ENCODE measurements at regions not wholly inside any gene's neighbourhood (a gene's known extent, or its start where the extent isn't known, plus 50 kb on each side); places are given as distances from the start of the nearest gene placed in this dataset.

DNA sequence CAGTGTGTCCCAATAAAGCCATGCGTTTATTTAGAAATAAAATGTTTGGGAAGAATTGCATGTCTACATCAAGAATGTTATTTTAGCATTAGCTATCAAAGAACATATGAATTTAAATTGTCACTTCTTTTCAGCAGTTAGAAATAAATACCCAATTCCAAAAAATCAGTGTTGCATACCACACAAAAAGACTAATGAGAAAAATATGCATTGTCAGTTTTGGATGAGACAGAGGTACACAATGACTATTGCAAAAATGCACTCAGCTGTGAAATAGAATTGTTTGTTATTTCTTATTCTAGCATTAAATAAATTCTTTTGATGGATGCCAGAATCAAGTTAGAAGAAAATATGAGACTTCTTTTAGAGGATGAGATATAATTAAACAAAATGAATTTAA is 833.9 kb downstream of the SLITRK1 start:
- DNase-seq, result no peak
- TF ChIP-seq, protein P1, sequence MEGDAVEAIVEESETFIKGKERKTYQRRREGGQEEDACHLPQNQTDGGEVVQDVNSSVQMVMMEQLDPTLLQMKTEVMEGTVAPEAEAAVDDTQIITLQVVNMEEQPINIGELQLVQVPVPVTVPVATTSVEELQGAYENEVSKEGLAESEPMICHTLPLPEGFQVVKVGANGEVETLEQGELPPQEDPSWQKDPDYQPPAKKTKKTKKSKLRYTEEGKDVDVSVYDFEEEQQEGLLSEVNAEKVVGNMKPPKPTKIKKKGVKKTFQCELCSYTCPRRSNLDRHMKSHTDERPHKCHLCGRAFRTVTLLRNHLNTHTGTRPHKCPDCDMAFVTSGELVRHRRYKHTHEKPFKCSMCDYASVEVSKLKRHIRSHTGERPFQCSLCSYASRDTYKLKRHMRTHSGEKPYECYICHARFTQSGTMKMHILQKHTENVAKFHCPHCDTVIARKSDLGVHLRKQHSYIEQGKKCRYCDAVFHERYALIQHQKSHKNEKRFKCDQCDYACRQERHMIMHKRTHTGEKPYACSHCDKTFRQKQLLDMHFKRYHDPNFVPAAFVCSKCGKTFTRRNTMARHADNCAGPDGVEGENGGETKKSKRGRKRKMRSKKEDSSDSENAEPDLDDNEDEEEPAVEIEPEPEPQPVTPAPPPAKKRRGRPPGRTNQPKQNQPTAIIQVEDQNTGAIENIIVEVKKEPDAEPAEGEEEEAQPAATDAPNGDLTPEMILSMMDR (IDR thresholded peaks at IDR 0.05), result no peak
- TF ChIP-seq POLR2AphosphoS5 (IDR thresholded peaks at IDR 0.05), result no peak
- TF ChIP-seq POLR2A (IDR thresholded peaks at IDR 0.05), result no peak
- Histone ChIP-seq H3K4me1 (peaks cover 0 to 4% (median 0%) of the 10 kb centered on the region in 4 donors), H3K27ac (no peak overlapping the region), H3K27me3 (no peaks in the 10 kb centered on the region), H3K9me3 (no peaks in the 10 kb centered on the region), H3K4me3 (no peak overlapping the region), H3K36me3 (no peaks in the 10 kb centered on the region)
- WGBS, 2 donors, result 86% methylated on average over 1 of the region's 1 CpG
- intact Hi-C loops (cut with DNase I), result no loop called here

DNA sequence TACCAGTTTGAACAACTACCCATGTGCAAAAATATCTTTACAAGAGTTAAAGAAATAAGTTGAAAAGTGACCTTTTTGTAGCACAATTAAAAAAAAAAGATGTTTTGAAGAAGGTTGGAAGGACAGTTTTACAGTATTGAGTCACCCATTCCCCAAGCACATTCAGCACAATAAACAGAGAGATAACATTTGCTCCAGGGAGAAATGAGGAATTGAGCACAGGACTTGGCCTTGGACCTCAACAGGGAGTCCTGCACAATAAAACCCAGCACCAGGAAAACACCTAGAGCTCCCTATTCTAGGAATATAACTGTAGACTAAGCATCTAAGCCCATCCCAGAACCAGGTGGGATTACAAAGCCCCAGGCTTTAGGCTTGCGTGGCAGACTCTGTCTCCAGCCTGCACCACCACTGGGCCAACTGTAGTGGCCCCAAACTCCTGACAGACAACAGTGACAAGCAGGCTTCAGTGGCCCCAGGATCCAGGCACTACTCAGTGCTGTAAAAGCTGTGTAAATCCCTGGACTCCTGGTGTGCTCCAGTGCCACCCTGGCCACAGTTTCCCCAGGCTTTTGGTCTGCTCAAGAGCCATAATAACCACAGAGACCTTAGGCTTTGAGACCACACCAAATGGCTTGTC is 857.2 kb downstream of the SLITRK1 start:
- intact Hi-C loops (cut with DNase I), result no loop called here
- TF ChIP-seq EP300 (IDR thresholded peaks at IDR 0.05), result no peak
- no peak for TF ChIP-seq POLR2A (IDR thresholded peaks at IDR 0.05)
- TF ChIP-seq, protein P1 (IDR thresholded peaks at IDR 0.05), result no peak
- TF ChIP-seq POLR2AphosphoS5 (IDR thresholded peaks at IDR 0.05), result no peak
- Histone ChIP-seq H3K27ac (no peak overlapping the region), H3K36me3 (no peaks in the 10 kb centered on the region), H3K4me1 (peaks cover 0 to 10% (median 0%) of the 10 kb centered on the region in 4 donors), H3K9me3 (peaks cover 0 to 3% (median 0%) of the 10 kb centered on the region in 4 donors), H3K4me3 (no peak overlapping the region), H3K27me3 (no peaks in the 10 kb centered on the region)
- DNase-seq, result no peak
- WGBS, 2 donors, result 88 to 89% methylated on average over 1 of the region's 1 CpG

DNA sequence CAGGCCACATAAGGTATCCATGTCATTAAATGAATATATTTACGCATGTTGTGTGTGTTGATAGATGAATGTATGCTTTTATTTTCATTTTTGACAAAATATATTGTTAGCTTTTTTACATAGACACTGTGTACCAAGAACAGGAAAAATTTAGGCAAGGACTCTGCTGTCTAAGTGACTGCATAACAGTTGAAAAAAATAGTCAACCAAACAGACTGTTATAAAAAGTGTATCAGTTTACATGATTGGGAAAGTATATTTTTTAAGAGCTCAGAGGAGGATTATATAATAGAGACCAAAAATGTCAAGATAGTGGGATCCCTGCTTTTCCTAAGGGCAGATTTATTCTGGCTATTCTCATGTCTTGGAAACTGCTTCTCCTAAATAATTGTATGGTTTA is 858.0 kb downstream of the SLITRK1 start:
- H3K27ac ChIP-seq, result no peak overlapping the region
- TF ChIP-seq EP300 (IDR thresholded peaks at IDR 0.05) (no peak), POLR2AphosphoS5 (IDR thresholded peaks at IDR 0.05) (no peak), POLR2A (IDR thresholded peaks at IDR 0.05) (no peak)
- TF ChIP-seq, protein P1 (IDR thresholded peaks at IDR 0.05), result no peak
- WGBS, 2 donors, result 90 to 91% methylated on average over 1 of the region's 1 CpG
- H3K36me3 ChIP-seq, result no peaks in the 10 kb centered on the region
- H3K9me3 ChIP-seq, result no peaks in the 10 kb centered on the region
- intact Hi-C loops (cut with DNase I), result no loop called here
- H3K4me1 ChIP-seq, result peaks cover 0 to 10% (median 0%) of the 10 kb centered on the region in 4 donors
- DNase-seq, result no peak
- H3K4me3 ChIP-seq, result no peak overlapping the region
- H3K27me3 ChIP-seq, result no peaks in the 10 kb centered on the region

DNA sequence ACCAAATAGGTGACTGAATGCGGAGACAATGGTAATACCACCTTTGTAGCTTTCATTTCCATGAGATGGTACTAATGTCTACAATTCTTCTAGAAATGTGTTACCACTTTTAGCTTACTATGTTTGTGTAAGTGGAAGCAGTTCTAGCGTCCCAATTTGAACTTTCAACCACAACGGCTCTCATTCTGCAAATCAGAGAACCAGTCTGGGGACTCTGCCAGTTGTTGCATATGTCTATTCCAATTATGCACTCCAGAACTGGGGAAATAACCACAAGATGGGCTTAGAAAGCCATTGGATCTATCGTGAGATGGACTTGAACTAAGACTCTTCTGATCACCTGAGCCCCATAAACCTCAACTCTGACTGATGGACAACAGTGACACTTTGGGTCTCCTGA is 862.3 kb downstream of the SLITRK1 start:
- 78 to 87% methylated on average over 4 of the region's 4 CpGs for WGBS, 2 donors
- Histone ChIP-seq H3K4me1 (peaks cover 0 to 10% (median 0%) of the 10 kb centered on the region in 4 donors), H3K4me3 (no peak overlapping the region), H3K27ac (no peak overlapping the region), H3K36me3 (no peaks in the 10 kb centered on the region), H3K9me3 (no peaks in the 10 kb centered on the region), H3K27me3 (no peaks in the 10 kb centered on the region)
- intact Hi-C loops (cut with DNase I), result no loop called here
- DNase-seq, result no peak
- TF ChIP-seq EP300 (IDR thresholded peaks at IDR 0.05), result no peak
- no peak for TF ChIP-seq POLR2A (IDR thresholded peaks at IDR 0.05)
- no peak for TF ChIP-seq POLR2AphosphoS5 (IDR thresholded peaks at IDR 0.05)
- TF ChIP-seq, protein P1 (IDR thresholded peaks at IDR 0.05), result no peak

DNA sequence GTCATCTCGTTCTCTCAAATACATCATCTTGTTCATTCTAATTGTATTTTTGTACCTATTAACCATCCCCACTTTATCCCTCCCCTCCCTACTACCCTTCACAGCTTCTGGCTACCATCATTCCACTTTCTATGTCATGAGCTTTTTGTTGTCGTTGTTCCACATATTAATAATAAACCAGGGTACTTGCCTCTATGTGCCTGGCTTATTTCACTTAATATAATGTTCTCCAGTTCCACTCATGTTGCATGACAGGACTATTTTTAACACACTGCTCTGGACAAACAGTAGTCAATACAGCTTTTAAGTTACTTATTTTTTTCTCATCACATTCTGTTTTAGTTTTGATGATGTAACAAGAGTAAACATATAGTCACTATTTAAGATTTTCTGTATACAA is 872.3 kb downstream of the SLITRK1 start:
- Histone ChIP-seq H3K4me3 (no peak overlapping the region), H3K9me3 (no peaks in the 10 kb centered on the region), H3K27ac (peak overlapping the region in 3 of 4 donors; percentile 21 to 48 (median 40)), H3K36me3 (no peaks in the 10 kb centered on the region), H3K27me3 (no peaks in the 10 kb centered on the region), H3K4me1 (peaks cover 0 to 41% (median 4%) of the 10 kb centered on the region in 4 donors)
- peak; percentile 62 to 98 (median 92) for TF ChIP-seq EP300 (IDR thresholded peaks at IDR 0.05)
- TF ChIP-seq POLR2AphosphoS5 (IDR thresholded peaks at IDR 0.05), result peak; percentile 92 to 98 (median 96)
- TF ChIP-seq, protein P1 (IDR thresholded peaks at IDR 0.05), result no peak
- TF ChIP-seq POLR2A (IDR thresholded peaks at IDR 0.05), result no peak
- intact Hi-C loops (cut with DNase I), result loop anchor here (2.0 kb wide), 1 partner anchor 55 kb away; no protein-coding TSS in a partner anchor
- no peak for DNase-seq
- WGBS, 2 donors, result 63 to 73% methylated on average over 2 of the region's 2 CpGs

Data from sigmoid colon (tissue), 6 donors.